NCI-H526 treated with DMSO at 0.1 percent for 48 hours (cell line): ENCODE measurements at regions not wholly inside any gene's neighbourhood (a gene's known extent, or its start where the extent isn't known, plus 50 kb on each side); places are given as distances from the start of the nearest gene placed in this dataset.

Source experiments
- DNase-seq: peaks from one replicate; lab custom pipeline; 2025; lab: John Stamatoyannopoulos, UW

- no peak for DNase-seq
Observed at GRCh38 chr4:108567831-108568230, 52.5 kb upstream of the RPL34 start.

GRCh38 chr4:108561116-108561515 is 59.3 kb upstream of the RPL34 start:
- DNase-seq, result no peak

GRCh38 chr4:108560616-108561015 is 59.8 kb upstream of the RPL34 start:
- no peak for DNase-seq

- DNase-seq, result no peak
Observed at GRCh38 chr4:108559911-108560310, 60.5 kb upstream of the RPL34 start.

- DNase-seq, result no peak
Observed at GRCh38 chr4:108559068-108559793, 61.1 kb upstream of the RPL34 start.

GRCh38 chr4:108556588-108557200 is 63.7 kb upstream of the RPL34 start:
- DNase-seq, result no peak

GRCh38 chr4:108556166-108556565 is 64.2 kb upstream of the RPL34 start:
- no peak for DNase-seq

- DNase-seq, result no peak
Observed at GRCh38 chr4:108555701-108556100, 64.7 kb upstream of the RPL34 start.

GRCh38 chr4:108547682-108548081 is 72.7 kb upstream of the RPL34 start:
- no peak for DNase-seq

GRCh38 chr4:108546728-108547127 is 73.6 kb upstream of the RPL34 start:
- DNase-seq, result no peak

GRCh38 chr4:108544481-108544880 is 75.9 kb upstream of the RPL34 start:
- DNase-seq, result no peak

GRCh38 chr4:108543359-108543968 is 76.9 kb upstream of the RPL34 start:
- DNase-seq, result no peak

GRCh38 chr4:108540536-108540935 is 79.8 kb upstream of the RPL34 start:
- no peak for DNase-seq

GRCh38 chr4:108536577-108536976 is 83.8 kb upstream of the RPL34 start:
- DNase-seq, result no peak

GRCh38 chr4:108535757-108536156 is 84.6 kb upstream of the RPL34 start:
- no peak for DNase-seq

GRCh38 chr4:108533876-108534275 is 86.5 kb upstream of the RPL34 start:
- no peak for DNase-seq

- no peak for DNase-seq
Observed at GRCh38 chr4:108533245-108533844, 87.0 kb upstream of the RPL34 start.

- no peak for DNase-seq
Observed at GRCh38 chr4:108532738-108533137, 87.6 kb upstream of the RPL34 start.

GRCh38 chr4:108532187-108532586 is 88.2 kb upstream of the RPL34 start:
- no peak for DNase-seq

GRCh38 chr4:108531461-108531860 is 88.9 kb upstream of the RPL34 start:
- DNase-seq, result no peak

- no peak for DNase-seq
Observed at GRCh38 chr4:108529984-108530905, 90.1 kb upstream of the RPL34 start.

GRCh38 chr4:108529102-108529501 is 91.3 kb upstream of the RPL34 start:
- DNase-seq, result no peak
